A549 (cell line): ENCODE measurements at regions not wholly inside any gene's neighbourhood (a gene's known extent, or its start where the extent isn't known, plus 50 kb on each side); places are given as distances from the start of the nearest gene placed in this dataset.

Experiments used
- CTCF ChIP-seq: fragments of >200 bp; sonication (Bioruptor Twin); formaldehyde crosslinking; IDR thresholded peaks from 3 replicates; pipeline ENCODE4 v1.5.1; 2016
- EP300 ChIP-seq, 2 experiments: fragments of >200 bp; sonication (Bioruptor Twin); formaldehyde crosslinking; IDR thresholded peaks; 2 replicates in 1 of 2; 3 replicates in 1 of 2; pipeline ENCODE4 v1.6.1; 2016 to 2017
- NR3C1 ChIP-seq: fragments of >200 bp; sonication (Bioruptor Twin); formaldehyde crosslinking; IDR thresholded peaks from 3 replicates; pipeline ENCODE4 v1.6.1; 2017

GRCh38 chr5:158287643-158288271 is 428.8 kb upstream of the CLINT1 start:
- TF ChIP-seq CTCF (no peak), NR3C1 (no peak), EP300 (IDR thresholded peaks at IDR 0.05) (no peak)
